Left cardiac atrium (tissue), 4 donors: ENCODE measurements at regions not wholly inside any gene's neighbourhood (a gene's known extent, or its start where the extent isn't known, plus 50 kb on each side); places are given as distances from the start of the nearest gene placed in this dataset.

ENCODE experiments used
- ATAC-seq, 2 donors: fragments of 200-7000 bp; cut with Tn5 transposase; one replicate each; pipeline ENCODE4 v1.9.1; 2020; ENCODE audit warnings: mild to moderate bottlenecking in 2 of 2, moderate library complexity in 2 of 2
- DNase-seq: peaks from one replicate; pipeline ENCODE4 v3.0.0-alpha.2; 2020
- intact Hi-C, 2 donors: fragments of 100-400 bp; cut with DNase I; formaldehyde crosslinking; loops; one replicate each; pipeline versions ENCODE4 v1.14.1 to v1.15.1; 2022 to 2023
- donor health status: DM: no; HTN: yes; CAD: no.
- donor health status: DM: no; HTN: yes; CAD: no; lungs with severe emphysema.
- donor health status: DM: yes; HTN: yes; CAD: no.
- donor health status: Dilated cardiomyopathy.

GRCh38 chr7:80259-81067 lies 111.9 kb upstream of the FAM20C start:
- ATAC-seq (no peak), DNase-seq (peak; percentile 20)
- intact Hi-C loops, result no loop called here

- ATAC-seq, result no peak
- intact Hi-C loops, result no loop called here
- DNase-seq, result no peak
Observed at GRCh38 chr7:81068-81925, 111.1 kb upstream of the FAM20C start.

GRCh38 chr7:81926-82756 lies 110.2 kb upstream of the FAM20C start:
- intact Hi-C loops, result no loop called here
- DNase-seq, result no peak
- no peak for ATAC-seq

- DNase-seq, result no peak
- intact Hi-C loops, result no loop called here
Observed at GRCh38 chr7:82757-83155, 109.6 kb upstream of the FAM20C start.

GRCh38 chr7:83441-83840 lies 108.9 kb upstream of the FAM20C start:
- DNase-seq (no peak), ATAC-seq (peak in 1 of 2 donors; percentile 64)
- intact Hi-C loops, result no loop called here

More at GRCh38 chr7:82757-83155, 109.6 kb upstream of the FAM20C start:
- no peak for ATAC-seq

GRCh38 chr7:83861-84632 lies 108.3 kb upstream of the FAM20C start:
- ATAC-seq, result no peak
- DNase-seq, result no peak
- intact Hi-C loops, result no loop called here

- DNase-seq (no peak), ATAC-seq (no peak)
- intact Hi-C loops, result no loop called here
Observed at GRCh38 chr7:84633-85020, 107.7 kb upstream of the FAM20C start.

- intact Hi-C loops, result no loop called here
- ATAC-seq (peak; percentile 27 to 50), DNase-seq (no peak)
Observed at GRCh38 chr7:85074-85882, 107.1 kb upstream of the FAM20C start.

GRCh38 chr7:85883-86515 lies 106.4 kb upstream of the FAM20C start:
- ATAC-seq (no peak), DNase-seq (no peak)
- intact Hi-C loops, result no loop called here

- no peak for DNase-seq
- ATAC-seq, result no peak
Observed at GRCh38 chr7:86629-87028, 105.7 kb upstream of the FAM20C start.

GRCh38 chr7:87047-87446 lies 105.3 kb upstream of the FAM20C start:
- intact Hi-C loops, result no loop called here
- no peak for DNase-seq
- no peak for ATAC-seq

More at GRCh38 chr7:86629-87028, 105.7 kb upstream of the FAM20C start:
- intact Hi-C loops, result no loop called here

GRCh38 chr7:87671-88070 lies 104.7 kb upstream of the FAM20C start:
- intact Hi-C loops, result no loop called here
- ATAC-seq (no peak), DNase-seq (no peak)

- intact Hi-C loops, result no loop called here
- ATAC-seq, result no peak
- no peak for DNase-seq
Observed at GRCh38 chr7:88095-88926, 104.1 kb upstream of the FAM20C start.

- intact Hi-C loops, result no loop called here
- DNase-seq (no peak), ATAC-seq (no peak)
Observed at GRCh38 chr7:88927-89231, 103.5 kb upstream of the FAM20C start.

GRCh38 chr7:89232-90019 lies 102.9 kb upstream of the FAM20C start:
- intact Hi-C loops, result no loop called here
- DNase-seq, result peak; percentile 71
- ATAC-seq, result peak; percentile 60 to 88
